Inflammatory macrophage (primary cell): ENCODE measurements at regions not wholly inside any gene's neighbourhood (a gene's known extent, or its start where the extent isn't known, plus 50 kb on each side); places are given as distances from the start of the nearest gene placed in this dataset.
A peak's percentile ranks its signal among the peaks of the same experiment; 100 is the strongest.

ENCODE experiments used
- DNase-seq, 2 donors: peaks; one replicate each; pipeline ENCODE4 v3.0.0-alpha.2; 2020 to 2022

DNA sequence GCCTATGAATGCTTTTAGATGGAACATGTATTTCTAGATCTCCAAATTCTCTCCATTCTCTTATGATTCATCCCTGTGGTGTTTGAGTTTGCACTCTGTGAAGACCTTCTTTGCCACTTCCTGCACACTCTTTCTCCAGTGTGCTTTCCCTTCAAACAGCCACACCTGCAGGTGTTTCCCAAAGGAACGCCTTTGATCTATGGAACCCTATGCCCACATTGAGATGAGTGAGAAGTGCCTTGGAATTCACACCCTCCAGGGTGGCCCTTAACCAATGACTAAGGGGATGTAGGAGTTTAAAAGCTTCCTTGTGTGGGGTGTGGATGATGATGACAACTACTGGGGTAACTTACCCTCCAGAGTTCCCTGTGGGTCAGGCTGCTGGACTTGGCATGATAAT lies 570.1 kb downstream of the DHX35 start:
- DNase-seq, result no peak

DNA sequence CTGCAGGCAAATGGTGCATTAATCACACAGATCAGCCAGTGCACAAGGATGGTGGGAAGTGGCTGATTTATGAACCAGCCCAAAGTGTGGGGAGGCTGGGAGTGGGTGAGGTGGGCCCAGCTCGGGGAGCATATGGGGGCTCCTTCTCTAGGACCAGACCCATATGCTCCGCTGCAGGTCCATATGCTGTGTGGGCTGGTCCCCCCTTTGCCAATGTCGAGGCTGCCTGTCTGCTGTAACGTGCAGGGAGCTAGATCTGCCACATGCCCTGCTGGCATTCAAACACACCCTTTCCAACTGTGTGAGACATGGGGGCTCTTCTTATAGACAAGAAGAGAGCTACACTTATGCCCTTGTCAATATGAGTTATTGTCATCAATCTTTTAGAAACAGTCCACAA lies 566.3 kb downstream of the DHX35 start:
- DNase-seq, result no peak

DNA sequence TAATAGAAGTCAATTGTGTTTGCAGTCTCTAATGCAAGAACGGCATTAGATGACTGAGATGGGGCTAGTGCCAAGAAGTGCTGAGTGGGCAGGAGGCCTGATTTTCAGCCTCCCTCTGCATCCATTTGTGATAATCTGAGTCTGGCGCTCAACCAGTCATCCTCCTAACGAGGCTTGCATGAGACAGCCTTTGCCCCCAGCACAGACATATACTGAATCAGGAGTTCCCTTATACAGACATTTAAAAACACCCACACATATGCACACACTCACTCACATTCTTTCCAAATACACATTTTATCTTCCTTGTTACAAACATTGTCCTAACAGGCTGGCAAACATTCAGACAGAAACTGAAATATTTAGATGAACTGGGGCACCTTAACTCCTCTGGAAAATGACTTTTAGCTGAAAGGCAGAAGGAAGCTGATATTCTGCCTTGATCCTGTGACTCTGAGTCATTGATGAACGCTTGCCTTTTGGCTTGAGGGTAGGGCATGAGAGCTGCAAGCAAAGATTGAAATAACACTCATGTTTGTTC lies 562.3 kb downstream of the DHX35 start:
- DNase-seq, result peak in 1 of 2 donors; percentile 6

DNA sequence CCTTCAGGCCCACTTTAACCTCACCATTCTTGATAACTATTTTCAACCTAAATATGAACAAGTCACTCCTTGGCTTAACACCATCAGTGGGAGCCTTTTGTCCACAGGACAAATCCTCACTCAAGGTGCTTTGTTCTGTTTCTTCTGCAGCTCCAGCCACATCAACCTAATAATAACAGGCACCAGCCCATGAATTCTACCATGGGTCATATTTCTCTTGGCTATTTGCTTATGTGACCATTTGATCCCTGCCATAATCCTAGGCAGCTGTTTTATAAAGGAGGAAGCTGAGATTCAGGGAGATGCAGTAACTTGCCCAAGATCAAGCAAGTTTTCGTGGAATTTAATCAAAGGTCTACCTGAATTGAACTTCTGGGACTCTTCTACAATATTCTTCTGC lies 561.3 kb downstream of the DHX35 start:
- DNase-seq, result no peak

DNA sequence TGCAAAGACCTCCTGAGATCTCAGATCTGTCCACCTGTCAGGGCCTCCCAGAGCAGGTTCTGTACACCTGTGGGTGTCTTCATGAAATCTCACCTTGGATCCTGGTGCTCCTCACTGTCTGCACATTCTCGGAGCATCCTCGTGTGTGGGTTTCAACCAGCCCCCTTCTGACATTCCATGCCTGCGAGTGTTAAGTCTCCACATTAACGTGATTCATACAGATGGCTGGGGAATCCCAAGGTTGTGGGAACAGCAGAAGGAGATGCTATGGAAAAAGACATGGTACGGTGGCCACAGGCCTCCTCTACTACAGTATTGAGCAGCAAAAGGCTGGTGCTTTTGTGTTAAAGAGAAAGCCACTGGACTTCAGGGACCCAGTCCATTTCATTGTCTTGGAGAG lies 556.5 kb downstream of the DHX35 start:
- no peak for DNase-seq

DNA sequence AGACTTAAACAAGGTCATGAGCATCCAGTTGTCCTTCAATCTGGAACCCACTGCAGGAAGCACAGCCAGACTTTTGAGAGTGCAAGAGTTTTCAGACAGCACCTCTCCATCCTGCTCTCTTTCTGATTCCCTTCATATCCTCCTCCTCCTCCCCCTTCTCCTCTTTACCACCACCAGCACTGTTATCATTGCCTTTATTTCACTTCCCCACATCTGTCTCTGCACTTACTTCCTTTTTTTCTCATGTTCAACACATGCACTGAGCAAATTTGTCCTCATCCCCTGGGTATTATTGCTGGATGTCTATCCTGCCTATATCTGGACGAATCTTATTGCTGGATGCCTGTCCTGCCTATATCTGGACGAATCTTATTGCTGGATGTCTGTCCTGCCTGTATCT lies 554.8 kb downstream of the DHX35 start:
- no peak for DNase-seq

DNA sequence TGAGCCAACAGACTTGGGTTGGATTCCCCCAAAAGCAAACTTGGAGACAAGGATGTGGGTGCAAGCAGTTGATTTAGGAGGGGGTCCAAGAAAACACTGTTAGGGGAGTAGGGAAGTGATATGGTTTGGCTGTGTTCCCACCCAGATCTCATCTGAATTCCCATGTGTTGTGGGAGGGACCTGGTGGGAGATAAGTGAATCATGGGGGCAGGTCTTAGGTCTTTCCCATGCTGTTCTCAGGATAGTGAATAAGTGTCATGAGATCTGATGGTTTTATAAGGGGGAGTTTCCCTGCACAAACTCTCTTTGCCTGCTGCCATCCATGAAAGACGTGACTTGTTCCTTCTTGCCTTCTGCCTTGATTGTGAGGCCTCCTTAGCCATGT lies 542.6 kb downstream of the DHX35 start:
- no peak for DNase-seq

DNA sequence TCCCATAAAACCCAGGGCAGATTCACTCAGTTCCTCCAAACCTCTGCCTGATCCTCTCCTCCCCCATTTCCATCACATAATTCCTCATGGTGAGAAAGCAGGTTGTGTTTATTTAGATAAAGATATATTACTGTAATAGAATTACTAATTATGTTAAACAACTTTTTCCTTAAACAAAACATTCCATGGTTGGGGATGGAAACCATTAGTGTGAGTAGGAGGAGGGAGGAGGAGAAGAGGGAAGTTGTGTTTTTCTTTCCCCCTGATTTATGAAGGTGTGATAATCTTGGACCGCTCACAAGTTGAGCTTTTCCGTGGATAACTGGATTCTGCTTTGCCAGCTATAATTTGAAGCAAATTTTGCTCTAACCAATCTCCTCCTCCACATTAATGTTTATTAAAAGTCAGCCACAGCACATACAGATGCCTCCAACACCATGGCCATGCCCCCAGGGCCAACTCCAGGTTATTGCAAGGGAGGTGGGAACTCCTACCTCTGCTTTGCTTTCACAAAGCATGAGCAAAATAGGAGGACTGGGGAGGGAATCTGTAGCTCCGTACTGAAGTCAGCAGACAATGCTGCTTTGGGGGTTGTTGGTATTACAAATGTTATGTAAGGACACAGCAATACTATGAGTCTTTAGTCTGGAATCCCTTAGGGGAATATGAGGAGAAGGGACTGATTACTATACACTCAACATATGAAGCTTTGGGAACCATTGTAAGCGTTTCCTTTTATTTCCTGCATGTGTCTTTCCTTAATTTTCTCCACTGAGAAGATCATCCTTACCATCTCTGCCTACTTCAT lies 542.0 kb downstream of the DHX35 start:
- DNase-seq, result no peak

DNA sequence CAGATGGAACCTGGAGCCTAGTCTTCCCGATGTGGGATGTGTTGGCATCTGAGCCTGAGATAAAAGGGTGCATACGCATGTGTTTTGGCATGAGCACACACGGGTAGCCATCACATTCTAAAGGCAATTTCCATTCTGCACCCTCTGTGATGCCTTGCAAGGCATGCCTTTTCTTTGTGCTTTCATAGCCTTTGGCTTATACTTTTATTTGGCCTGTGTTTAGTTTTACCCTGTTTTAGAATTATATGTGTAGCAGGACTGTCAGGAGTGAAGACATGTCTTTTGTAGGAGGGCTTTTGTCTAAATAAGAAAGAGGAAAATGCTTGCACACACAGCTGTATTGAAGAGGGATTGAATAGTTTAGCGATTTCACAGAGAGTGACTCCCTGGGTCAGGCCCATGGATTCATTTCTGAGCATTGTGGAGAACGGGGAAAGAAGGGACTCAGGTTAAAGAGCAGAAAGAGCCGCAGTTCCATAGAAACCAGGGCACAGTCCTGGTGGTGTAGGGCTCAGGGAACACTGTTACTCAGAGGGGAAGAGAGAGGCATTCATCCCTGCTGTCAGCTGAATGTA lies 530.2 kb downstream of the DHX35 start:
- no peak for DNase-seq

DNA sequence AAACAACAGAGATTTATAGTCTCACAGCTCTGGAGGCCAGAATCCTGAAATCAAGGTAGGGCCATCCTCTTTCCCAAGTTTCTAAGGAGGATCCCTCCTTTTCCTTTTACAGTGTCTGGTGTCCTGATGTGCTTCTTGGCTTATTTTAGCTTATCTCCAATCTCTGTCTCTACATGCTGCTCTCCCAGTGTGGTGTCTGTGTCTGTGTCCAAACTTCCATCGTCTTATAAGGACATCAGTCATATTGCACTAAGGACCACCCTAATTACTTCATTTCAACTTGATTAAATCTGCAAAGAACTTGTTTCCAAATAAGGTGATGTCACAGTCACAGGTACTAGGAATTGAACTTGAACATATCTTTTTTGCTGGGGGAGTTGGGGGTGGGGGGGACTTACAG lies 529.6 kb downstream of the DHX35 start:
- DNase-seq, result no peak

DNA sequence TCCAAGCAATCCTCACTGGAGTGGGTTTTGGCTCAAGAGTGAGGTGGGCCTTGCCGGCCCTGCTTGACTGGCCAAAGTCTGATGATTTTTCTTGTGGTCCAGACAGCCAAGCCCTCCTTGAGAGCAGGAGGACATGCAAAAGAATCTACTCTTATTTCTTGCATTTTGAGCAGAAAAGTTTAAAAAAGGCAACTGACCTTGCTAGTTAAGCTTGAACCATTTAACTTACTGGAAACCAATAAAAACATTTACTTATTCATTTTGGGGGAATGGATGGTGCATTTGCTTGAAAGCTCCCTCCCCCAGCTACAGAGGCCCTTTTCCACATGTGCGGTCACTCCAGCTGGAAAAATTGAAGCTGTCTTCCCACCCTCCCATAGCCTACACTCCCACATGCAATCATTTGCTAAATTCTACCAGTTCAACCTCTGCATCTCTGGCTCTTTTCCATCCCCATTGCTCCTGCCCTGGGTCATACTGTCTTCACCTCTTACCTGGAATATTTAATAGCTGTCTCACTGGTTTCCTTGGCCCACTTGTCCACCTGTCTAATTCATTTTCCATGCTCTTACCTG lies 527.9 kb downstream of the DHX35 start:
- no peak for DNase-seq

DNA sequence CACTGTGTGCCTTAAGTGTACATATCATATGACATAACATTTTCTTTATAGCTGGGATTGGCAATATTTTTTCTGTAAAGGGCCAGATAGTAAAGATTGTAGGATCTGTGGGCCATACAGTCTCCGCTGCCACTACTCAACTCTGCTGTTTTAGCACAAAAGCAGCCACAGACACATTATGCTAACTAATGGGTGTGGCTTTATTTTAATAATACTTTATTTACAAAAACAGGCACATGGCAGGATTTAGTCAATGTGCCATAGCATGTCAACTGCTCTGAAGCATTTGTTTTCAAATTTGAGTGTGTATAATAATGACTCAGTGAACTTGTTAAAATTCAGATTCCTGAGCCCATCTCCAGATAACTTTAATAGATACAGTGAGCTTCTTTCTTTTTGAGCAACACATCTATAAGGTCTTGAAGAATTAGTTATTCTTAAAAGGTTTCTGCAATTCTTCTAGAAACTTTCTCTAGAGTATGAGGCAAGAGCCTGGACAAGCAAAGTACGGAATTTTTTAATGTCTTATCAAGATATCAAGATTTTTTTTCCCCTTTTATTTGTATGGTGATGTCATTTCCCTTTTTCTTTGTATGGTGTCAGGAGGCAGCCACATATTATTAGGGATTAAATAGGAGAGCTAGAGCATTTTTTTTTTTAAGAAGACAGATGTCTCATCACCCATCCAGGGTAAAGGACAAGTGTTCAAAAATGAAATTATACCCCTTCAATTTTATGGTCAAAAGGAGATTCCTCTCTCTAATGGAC lies 518.3 kb downstream of the DHX35 start:
- no peak for DNase-seq

DNA sequence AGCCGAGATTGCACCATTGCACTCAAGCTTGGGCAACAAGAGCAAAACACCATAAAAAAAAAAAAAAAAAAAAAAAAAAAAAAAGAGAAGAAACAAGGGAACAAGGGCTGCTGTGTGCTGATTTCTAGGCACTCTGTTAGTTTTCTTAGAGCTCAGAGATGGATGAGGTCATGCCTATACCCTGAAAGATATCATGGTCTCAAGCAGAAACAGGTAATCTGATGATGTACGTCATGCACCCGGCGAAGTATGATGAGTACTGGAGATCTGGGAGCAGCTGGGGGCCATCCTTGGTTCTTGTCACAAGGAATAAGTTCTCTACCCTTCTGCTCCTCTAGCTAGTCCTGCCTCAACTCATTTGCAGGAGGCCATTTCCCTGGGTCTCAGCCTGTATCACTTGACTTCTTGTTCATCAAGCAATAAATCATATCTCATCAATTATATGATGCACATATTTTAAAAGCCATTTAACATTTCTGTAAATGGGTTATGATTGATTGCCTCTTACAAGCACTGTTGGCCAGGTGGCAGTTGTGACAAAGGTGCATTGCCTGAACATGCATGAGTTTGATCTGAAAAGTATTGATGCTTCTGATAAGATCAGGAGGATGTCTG lies 517.2 kb downstream of the DHX35 start:
- no peak for DNase-seq

DNA sequence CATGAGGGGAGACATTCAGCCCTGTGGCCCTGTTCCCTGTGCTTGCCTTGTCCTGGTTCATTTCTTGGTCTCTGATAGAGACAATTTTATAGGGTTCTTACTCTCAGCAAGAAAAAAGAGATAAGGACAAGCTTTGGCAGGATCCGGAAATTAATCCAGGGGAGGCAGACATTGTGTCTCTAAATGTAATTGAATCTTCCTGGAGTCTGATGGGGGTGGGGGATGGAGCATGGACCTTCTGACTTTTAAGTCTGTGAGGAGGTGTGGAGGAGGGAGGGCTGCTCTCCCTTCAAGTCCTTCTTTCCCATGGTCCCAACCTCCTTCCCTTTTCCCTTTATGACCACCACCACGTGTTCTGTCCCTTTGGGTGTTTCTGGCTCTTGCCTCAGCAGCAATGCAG lies 512.7 kb downstream of the DHX35 start:
- DNase-seq, result no peak

DNA sequence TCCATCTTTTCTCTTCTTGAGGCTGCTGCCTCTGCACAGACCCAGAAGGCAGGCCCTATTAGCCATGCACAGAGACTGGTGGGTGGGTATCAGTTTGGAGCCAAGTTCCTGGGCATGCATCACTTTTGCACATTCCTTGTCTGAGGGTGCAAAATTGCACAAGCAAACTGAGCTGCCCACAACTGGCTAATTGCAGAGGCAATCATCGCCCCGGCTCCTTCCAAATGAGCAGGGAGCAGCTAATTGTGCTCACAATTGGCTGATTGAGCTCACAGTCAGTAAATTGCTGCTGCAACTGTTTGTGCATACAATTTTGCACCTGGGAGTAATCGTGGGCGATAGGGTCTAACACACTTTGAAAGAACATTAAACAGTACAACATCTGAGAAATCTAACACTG lies 511.4 kb downstream of the DHX35 start:
- no peak for DNase-seq

DNA sequence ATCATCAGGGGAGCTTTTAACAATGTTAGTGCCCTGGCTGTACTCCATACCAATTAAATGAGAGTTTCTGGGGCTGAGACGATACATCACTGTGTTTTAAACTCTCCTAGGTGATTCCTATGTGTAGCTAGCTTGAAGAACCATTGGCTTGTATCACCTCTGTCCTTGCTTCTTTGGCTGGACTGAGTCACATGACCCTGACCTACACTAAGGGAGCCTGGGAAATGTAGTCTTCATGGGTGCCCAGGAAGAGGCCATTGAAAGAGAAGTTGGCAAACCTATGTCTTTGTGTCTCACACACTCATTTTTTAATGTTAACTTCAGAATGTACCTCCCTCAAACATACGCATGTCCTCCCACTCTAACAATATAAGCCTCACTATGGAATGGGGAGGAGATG lies 506.6 kb downstream of the DHX35 start:
- DNase-seq, result no peak

DNA sequence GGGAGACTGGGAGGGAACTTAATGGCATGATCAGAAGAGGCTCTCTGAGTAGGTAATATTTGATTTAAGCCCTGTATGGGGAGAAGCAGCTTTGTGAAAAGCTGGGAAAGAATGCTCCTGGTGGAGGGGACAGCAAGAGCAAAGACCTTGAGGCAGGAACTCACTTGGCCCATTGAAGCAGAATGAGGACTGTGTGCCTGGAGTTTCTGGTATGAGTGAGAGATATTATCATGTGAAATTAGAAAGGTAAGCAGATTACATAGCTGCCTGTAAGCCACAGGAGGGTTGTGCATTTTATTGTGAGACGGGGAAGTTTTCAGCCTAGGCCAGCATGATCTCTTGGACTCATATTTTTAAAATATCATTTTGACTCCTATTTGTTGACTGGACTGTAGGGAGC lies 502.1 kb downstream of the DHX35 start:
- DNase-seq, result no peak

DNA sequence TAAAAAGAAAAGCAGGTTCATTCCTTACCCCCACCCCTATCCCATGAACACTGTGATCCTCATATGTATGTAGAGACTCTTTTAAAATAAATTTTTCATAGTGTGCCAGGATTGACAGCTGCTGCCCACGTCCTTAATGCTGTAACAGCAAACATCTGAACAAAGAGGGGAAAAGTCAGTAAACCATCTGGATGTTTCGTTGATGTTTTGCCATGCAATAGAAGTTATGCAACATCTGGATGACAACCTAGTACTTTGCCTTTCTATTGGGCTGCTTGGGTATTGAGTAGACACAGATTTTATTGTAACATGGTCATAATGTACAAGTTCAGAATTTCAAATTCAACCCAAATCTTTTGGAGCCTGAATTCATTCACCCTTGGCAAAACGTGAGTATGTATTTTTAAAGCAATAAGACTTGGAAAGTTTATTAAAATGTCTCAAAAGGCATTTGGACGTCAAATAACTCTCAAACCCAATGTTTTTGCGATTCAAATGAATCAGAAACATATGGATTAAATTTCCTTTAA lies 500.3 kb downstream of the DHX35 start:
- DNase-seq, result no peak

DNA sequence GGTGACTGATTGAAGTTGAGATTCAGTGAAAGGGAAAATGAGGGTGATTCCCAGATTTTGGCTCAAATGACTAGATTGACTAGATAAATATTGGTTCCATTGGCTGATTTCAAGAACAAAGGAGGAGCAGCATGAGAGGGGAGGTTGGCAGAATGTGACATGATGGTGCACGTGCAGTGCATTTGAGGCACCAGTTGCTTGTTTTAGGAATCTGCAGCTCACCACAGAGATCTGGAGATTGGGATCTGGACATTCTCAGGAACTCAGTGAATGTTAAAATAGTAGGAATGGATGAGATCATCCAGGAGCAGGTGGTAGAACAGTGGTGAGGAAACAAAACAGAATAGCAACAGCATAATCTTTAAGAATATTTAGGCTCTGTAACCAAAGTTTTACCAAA lies 496.3 kb downstream of the DHX35 start:
- no peak for DNase-seq

DNA sequence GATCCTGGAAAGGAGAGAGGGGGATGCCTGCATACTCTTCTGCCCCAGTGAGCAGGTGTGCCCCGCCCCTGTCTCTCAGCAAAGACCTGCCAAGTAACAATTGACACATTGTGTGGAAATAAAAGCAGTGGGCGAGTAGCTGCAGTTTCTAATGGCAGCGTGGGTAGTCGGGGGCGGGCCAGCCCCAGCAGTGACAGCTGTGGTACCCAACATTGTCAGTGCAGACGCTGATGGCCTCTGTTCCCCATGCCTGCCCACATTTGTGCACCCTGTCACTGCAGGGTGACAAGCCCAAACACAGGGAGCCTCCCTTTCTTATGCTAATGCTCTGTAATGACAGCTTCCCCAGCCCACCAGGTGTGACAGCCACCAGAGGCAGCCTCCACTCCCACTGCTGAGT lies 491.7 kb downstream of the DHX35 start:
- no peak for DNase-seq

DNA sequence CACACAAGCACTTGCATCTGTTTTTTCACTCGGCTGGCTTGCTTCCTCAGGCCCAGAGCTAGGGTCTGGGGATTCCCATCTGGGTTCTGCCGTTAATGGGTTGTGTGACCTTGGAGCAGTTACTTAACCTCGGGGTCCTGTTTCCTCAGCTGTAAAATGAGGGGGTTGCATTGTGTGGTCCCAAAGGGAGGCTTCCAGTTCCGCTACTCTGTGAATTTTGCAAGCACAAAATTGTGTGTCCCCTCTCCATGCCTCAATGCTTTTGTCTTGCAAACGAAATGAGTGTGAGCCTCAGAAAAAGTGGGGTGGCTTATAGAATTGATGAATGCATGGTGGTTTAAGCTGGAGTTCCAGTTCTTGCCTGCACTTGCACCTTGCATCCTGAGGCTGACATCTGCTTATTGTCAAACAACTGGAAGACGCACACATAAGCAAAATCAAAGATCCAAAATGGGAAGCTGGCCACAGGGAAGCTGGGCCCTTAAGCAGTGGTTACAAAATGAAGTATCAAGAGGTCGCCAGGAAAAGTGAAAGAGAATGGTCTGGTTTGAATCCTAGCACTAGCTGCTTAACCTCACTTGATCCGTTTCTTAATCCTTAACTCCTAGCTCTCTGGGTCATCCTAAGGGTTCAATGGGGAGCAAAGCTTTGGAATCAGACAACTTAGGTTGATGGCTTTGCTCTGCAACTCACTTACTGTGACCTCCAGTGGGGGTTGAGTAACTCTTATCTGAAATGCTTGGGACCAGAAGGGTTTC lies 490.6 kb downstream of the DHX35 start:
- no peak for DNase-seq

DNA sequence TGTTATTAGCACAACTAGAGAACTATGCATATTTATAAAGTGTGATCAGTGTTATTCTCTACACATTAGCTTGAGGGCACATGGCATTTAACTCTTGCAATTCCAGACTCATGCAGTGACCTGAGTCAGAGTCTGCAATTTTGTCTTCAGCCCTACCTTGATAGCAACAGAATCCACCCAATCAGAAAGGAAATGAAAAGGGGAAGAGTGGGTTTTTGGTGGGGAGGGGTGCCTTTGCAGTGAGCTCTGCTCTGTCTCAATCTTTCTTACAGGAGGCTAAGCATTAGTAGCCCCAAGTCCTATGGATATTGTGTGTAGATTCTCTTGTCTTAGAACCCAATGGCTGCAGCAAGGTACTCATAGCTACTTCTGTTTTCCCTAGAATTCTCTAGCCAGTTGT lies 489.2 kb downstream of the DHX35 start:
- no peak for DNase-seq
